Mammary epithelial cell (primary cell): ENCODE measurements at regions not wholly inside any gene's neighbourhood (a gene's known extent, or its start where the extent isn't known, plus 50 kb on each side); places are given as distances from the start of the nearest gene placed in this dataset.

Experiments
- CTCF ChIP-seq, 2 donors: IDR thresholded peaks in 1 of 2; conservative IDR thresholded peaks in 1 of 2; 2 replicates each; pipeline ENCODE4 v1.5.1; 2011 to 2012; ENCODE audit warnings: inconsistent platforms in 2 of 2, low read length in 2 of 2, mild to moderate bottlenecking in 2 of 2, control low read depth in 1 of 2, low read depth in 1 of 2; ENCODE audit not compliant: insufficient read depth in 1 of 2; ENCODE audit errors: extremely low read depth in 1 of 2
- EZH2 ChIP-seq: IDR thresholded peaks from 2 replicates; pipeline ENCODE4 v1.6.1; 2012; ENCODE audit warnings: low read length, inconsistent platforms, borderline replicate concordance

- TF ChIP-seq CTCF (conservative IDR thresholded peaks at IDR 0.05 in 1 of 2, IDR thresholded peaks at IDR 0.05 in 1 of 2; ENCODE audit: extremely low read depth in 1 of 2, insufficient read depth in 1 of 2, low read depth in 1 of 2, low read length in 2 of 2) (no peak), EZH2 (no peak)
These were observed 260.4 kb downstream of the PPARGC1A start for GRCh38 chr4:23629421-23629820.
